ENCODE measurements at regions not wholly inside any gene's neighbourhood (a gene's known extent, or its start where the extent isn't known, plus 50 kb on each side); places are given as distances from the start of the nearest gene placed in this dataset.

DNA sequence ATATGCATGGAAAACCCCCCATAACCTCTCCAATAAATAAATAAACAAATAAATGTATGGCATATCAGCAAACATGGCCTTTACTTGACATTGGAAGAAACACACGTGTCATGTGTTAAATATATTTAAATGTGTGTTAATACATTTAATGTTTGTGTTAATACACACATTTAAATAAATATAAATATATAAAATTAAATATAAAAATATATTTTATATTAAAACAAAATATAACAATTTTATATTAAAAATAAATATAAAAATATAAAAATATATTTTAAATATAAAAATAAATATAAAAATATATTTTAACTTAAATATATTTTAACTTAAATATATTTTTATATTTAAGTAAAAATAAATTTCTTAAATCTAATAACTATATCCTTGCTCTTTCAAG is 187.6 kb upstream of the CXXC4 start:
- Histone ChIP-seq H3K4me1 (no peaks in the 10 kb centered on the region), H3K27ac (replicated peaks in 1 of 4) (no peak overlapping the region), H3K27me3 (no peaks in the 10 kb centered on the region), H3K36me3 (no peaks in the 10 kb centered on the region), H3K9me3 (peaks cover 0 to 9% (median 7%) of the 10 kb centered on the region in 4 donors), H3K4me3 (no peak overlapping the region)
- DNase-seq (ENCODE audit: extremely low spot score): no peak
- TF ChIP-seq POLR2AphosphoS5 (IDR thresholded peaks at IDR 0.05) (no peak), EP300 (IDR thresholded peaks at IDR 0.05) (no peak), POLR2A (IDR thresholded peaks at IDR 0.05; ENCODE audit: low read depth) (no peak)
- TF ChIP-seq, protein P1, sequence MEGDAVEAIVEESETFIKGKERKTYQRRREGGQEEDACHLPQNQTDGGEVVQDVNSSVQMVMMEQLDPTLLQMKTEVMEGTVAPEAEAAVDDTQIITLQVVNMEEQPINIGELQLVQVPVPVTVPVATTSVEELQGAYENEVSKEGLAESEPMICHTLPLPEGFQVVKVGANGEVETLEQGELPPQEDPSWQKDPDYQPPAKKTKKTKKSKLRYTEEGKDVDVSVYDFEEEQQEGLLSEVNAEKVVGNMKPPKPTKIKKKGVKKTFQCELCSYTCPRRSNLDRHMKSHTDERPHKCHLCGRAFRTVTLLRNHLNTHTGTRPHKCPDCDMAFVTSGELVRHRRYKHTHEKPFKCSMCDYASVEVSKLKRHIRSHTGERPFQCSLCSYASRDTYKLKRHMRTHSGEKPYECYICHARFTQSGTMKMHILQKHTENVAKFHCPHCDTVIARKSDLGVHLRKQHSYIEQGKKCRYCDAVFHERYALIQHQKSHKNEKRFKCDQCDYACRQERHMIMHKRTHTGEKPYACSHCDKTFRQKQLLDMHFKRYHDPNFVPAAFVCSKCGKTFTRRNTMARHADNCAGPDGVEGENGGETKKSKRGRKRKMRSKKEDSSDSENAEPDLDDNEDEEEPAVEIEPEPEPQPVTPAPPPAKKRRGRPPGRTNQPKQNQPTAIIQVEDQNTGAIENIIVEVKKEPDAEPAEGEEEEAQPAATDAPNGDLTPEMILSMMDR (IDR thresholded peaks at IDR 0.05): no peak
- WGBS: 82% methylated on average over 1 of the region's 1 CpG
- intact Hi-C loops (cut with DNase I): no loop called here

DNA sequence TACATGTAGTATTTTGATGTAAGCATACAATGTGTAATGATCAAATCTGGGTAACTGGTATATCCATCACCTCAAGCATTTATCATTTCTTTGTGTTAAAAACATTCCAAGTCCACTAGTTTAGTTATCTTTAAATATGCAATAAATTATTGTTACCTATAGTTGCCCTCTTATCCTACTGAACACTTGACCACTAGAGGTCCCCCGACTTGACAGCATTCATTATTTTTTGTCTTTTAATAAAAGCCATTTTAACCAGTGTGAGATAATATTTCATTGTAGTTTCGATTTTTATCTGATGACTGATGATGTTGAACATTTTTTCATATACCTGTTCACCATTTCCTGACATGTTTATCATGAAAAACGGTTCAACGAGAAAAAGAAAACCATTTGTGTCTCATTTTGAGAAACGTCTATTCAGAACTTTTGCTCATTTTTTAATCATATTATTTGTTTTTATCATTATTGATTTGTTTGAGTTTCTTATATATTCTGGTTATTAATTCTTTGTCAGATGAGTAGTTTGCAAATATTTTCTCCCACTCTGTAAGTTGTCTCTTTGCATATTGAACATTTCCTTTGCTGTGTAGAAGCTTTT is 199.0 kb upstream of the CXXC4 start:
- Histone ChIP-seq H3K27me3 (no peaks in the 10 kb centered on the region), H3K36me3 (no peaks in the 10 kb centered on the region), H3K27ac (replicated peaks in 1 of 4) (no peak overlapping the region), H3K4me1 (no peaks in the 10 kb centered on the region), H3K4me3 (no peak overlapping the region), H3K9me3 (no peaks in the 10 kb centered on the region)
- TF ChIP-seq EP300 (IDR thresholded peaks at IDR 0.05) (no peak), POLR2AphosphoS5 (IDR thresholded peaks at IDR 0.05) (no peak), POLR2A (IDR thresholded peaks at IDR 0.05; ENCODE audit: low read depth) (no peak)
- TF ChIP-seq, protein P1 (IDR thresholded peaks at IDR 0.05): peak in 2 of 3 experiments; percentile 8 to 32
- intact Hi-C loops (cut with DNase I): no loop called here
- no peak for DNase-seq (ENCODE audit: extremely low spot score)
- 78% methylated on average over 5 of the region's 5 CpGs for WGBS

DNA sequence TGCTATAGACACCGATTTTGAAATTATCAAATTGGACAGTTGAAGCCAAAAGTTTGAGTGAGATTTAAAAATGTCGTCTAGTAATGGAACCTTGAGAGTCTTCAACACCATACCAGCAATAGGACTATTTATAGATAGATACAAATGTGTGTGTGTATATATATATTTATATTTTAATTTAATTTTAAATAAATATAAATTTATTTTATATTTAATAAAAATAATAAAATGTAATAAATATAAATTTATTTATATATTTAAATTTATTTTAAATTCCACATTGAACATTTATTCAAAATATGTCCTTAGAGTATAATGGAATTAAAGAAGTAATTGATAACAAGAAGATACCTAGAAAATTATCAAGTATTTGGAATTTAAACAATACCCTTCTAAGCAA is 221.9 kb upstream of the CXXC4 start:
- H3K36me3 ChIP-seq: no peaks in the 10 kb centered on the region
- no peaks in the 10 kb centered on the region for H3K27me3 ChIP-seq
- no peak for DNase-seq (ENCODE audit: extremely low spot score)
- H3K9me3 ChIP-seq: peaks cover 0 to 3% (median 0%) of the 10 kb centered on the region in 4 donors
- TF ChIP-seq, protein P1 (IDR thresholded peaks at IDR 0.05): no peak
- TF ChIP-seq EP300 (IDR thresholded peaks at IDR 0.05) (no peak), POLR2A (IDR thresholded peaks at IDR 0.05; ENCODE audit: low read depth) (no peak), POLR2AphosphoS5 (IDR thresholded peaks at IDR 0.05) (no peak)
- WGBS: 89% methylated on average over 2 of the region's 2 CpGs
- H3K27ac ChIP-seq (replicated peaks in 1 of 4): no peak overlapping the region
- H3K4me3 ChIP-seq: no peak overlapping the region
- intact Hi-C loops (cut with DNase I): no loop called here
- H3K4me1 ChIP-seq: no peaks in the 10 kb centered on the region

DNA sequence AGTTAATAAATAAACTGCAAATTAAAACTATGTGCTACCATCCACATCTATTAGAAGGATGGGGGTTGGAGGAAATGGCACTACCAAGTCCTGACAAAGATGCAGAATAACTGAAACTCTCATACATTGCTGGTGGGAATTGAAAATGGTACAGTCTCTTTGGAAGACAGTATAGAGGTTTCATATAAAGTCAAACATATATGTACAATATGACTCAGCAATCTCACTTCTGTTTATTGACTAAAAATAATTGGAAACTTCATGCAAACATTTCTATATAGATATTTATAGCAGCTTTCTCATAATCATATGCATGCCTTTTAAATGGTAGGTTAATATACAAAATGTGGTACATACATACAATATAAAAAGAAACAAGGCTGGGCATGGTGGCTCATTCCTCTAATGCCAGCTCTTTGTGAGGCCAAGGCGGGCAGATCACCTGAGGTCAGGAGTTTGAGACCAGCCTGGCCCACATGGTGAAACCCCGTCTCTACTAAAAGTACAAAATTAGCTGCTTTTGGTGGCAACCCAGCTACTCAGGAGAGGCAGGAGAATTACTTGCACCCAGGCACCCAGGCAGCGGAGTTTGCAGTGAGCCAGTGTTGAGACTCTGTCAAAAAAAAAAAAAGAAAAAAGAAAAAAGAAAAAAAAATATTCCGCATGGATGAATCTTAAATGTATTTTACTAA is 225.0 kb upstream of the CXXC4 start:
- H3K4me1 ChIP-seq: no peaks in the 10 kb centered on the region
- TF ChIP-seq EP300 (IDR thresholded peaks at IDR 0.05): no peak
- TF ChIP-seq, protein P1 (IDR thresholded peaks at IDR 0.05): no peak
- no peak for TF ChIP-seq POLR2AphosphoS5 (IDR thresholded peaks at IDR 0.05)
- TF ChIP-seq POLR2A (IDR thresholded peaks at IDR 0.05; ENCODE audit: low read depth): no peak
- no peak for DNase-seq (ENCODE audit: extremely low spot score)
- H3K27ac ChIP-seq (replicated peaks in 1 of 4): no peak overlapping the region
- intact Hi-C loops (cut with DNase I): no loop called here
- H3K9me3 ChIP-seq: no peaks in the 10 kb centered on the region
- WGBS: 86% methylated on average over 3 of the region's 4 CpGs
- H3K4me3 ChIP-seq: no peak overlapping the region
- H3K27me3 ChIP-seq: no peaks in the 10 kb centered on the region
- H3K36me3 ChIP-seq: no peaks in the 10 kb centered on the region

All from esophagus muscularis mucosa (tissue), 4 donors.